ENCODE measurements at regions not wholly inside any gene's neighbourhood (a gene's known extent, or its start where the extent isn't known, plus 50 kb on each side); places are given as distances from the start of the nearest gene placed in this dataset.
A peak's percentile ranks its signal among the peaks of the same experiment; 100 is the strongest.
"Not testable (repeated sequence)": the region's sequence is repeated elsewhere in the genome, so short reads cannot be mapped to it uniquely, and the experiment has no call there.

GRCh38 chr11:38824573-38824972 lies 2226.5 kb upstream of the RAG2 start:
- Histone ChIP-seq H3K18ac (ENCODE audit: insufficient read length, low read depth, low read length) (no peak overlapping the region), H4K5ac (ENCODE audit: insufficient read length, low read depth, low read length) (no peak overlapping the region), H3K4ac (ENCODE audit: low read depth, low read length) (no peak overlapping the region), H3K79me1 (ENCODE audit: insufficient read depth, low read depth, low read length, poor library complexity, severe bottlenecking) (no peaks in the 10 kb centered on the region), H3K23me2 (ENCODE audit: insufficient read length, low read depth, low read length, poor library complexity, severe bottlenecking) (no peaks in the 10 kb centered on the region), H3K9ac (ENCODE audit: extremely low read depth, insufficient read length, low read length) (no peak overlapping the region), H2BK15ac (ENCODE audit: low read depth, low read length) (no peak overlapping the region), H3T11ph (ENCODE audit: low read length) (no peak overlapping the region), H4K91ac (ENCODE audit: insufficient read length, low read depth, low read length) (no peak overlapping the region), H3K56ac (ENCODE audit: insufficient read length, low read depth, low read length) (no peak overlapping the region), H2AFZ (ENCODE audit: low read length) (no peak overlapping the region), H3K4me1 (ENCODE audit: insufficient read depth, low read length) (no peaks in the 10 kb centered on the region), H2BK120ac (ENCODE audit: low read depth, low read length, poor library complexity, severe bottlenecking) (no peak overlapping the region), H3K23ac (ENCODE audit: insufficient read length, low read depth, low read length) (no peak overlapping the region), H2AK5ac (ENCODE audit: insufficient read length, low read length) (no peak overlapping the region), H3K27me3 (ENCODE audit: insufficient read depth, low read length) (no peaks in the 10 kb centered on the region), H2BK5ac (ENCODE audit: insufficient read length, low read length) (no peak overlapping the region), H2BK12ac (ENCODE audit: insufficient read length, low read depth, low read length) (no peak overlapping the region), H3K27ac (ENCODE audit: insufficient read length, low read depth, low read length) (no peak overlapping the region), H4K8ac (replicated peaks; ENCODE audit: insufficient read length, low read depth, low read length) (no peak overlapping the region), H2BK20ac (ENCODE audit: low read depth, low read length, poor library complexity, severe bottlenecking) (no peak overlapping the region), H3K14ac (ENCODE audit: insufficient read depth, low read length) (no peak overlapping the region), H4K20me1 (ENCODE audit: control insufficient read depth, insufficient read depth, insufficient read length) (no peaks in the 10 kb centered on the region), H3K9me3 (ENCODE audit: control insufficient read depth, low read depth, low read length) (no peaks in the 10 kb centered on the region), H3K79me2 (ENCODE audit: insufficient read depth, low read length) (no peaks in the 10 kb centered on the region), H3K4me2 (ENCODE audit: insufficient read depth, insufficient read length, low read length) (no peak overlapping the region)
- Mint-ChIP-seq H3K27ac (no peak overlapping the region), H3K4me3 (no peak overlapping the region), H3K27me3 (ENCODE audit: low read depth) (no peaks in the 10 kb centered on the region), H3K36me3 (ENCODE audit: insufficient read depth in 1 of 3, low read depth in 3 of 3) (peaks cover 19 to 40% (median 24%) of the 10 kb centered on the region in 3 experiments), H3K4me1 (no peaks in the 10 kb centered on the region), H3K9me3 (peaks cover 43 to 47% of the 10 kb centered on the region in 2 experiments)
- no CpG with 5 or more reads among the region's 3 CpGs for WGBS (ENCODE audit: extremely low coverage, insufficient read length, low lambda C conversion rate)
- DNase-seq = no peak
- TF ChIP-seq, protein P1, sequence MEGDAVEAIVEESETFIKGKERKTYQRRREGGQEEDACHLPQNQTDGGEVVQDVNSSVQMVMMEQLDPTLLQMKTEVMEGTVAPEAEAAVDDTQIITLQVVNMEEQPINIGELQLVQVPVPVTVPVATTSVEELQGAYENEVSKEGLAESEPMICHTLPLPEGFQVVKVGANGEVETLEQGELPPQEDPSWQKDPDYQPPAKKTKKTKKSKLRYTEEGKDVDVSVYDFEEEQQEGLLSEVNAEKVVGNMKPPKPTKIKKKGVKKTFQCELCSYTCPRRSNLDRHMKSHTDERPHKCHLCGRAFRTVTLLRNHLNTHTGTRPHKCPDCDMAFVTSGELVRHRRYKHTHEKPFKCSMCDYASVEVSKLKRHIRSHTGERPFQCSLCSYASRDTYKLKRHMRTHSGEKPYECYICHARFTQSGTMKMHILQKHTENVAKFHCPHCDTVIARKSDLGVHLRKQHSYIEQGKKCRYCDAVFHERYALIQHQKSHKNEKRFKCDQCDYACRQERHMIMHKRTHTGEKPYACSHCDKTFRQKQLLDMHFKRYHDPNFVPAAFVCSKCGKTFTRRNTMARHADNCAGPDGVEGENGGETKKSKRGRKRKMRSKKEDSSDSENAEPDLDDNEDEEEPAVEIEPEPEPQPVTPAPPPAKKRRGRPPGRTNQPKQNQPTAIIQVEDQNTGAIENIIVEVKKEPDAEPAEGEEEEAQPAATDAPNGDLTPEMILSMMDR (conservative IDR thresholded peaks at IDR 0.05) = peak; percentile 64

- not testable (repeated sequence) for H3K4me1 ChIP-seq (ENCODE audit: insufficient read depth, low read length); H4K5ac ChIP-seq (ENCODE audit: insufficient read length, low read depth, low read length); H4K91ac ChIP-seq (ENCODE audit: insufficient read length, low read depth, low read length); H2BK12ac ChIP-seq (ENCODE audit: insufficient read length, low read depth, low read length); H3K27me3 ChIP-seq (ENCODE audit: insufficient read depth, low read length); H3K23me2 ChIP-seq (ENCODE audit: insufficient read length, low read depth, low read length, poor library complexity, severe bottlenecking); H2BK20ac ChIP-seq (ENCODE audit: low read depth, low read length, poor library complexity, severe bottlenecking); H3K4me1 Mint-ChIP-seq; H3K79me1 ChIP-seq (ENCODE audit: insufficient read depth, low read depth, low read length, poor library complexity, severe bottlenecking); H3K4me2 ChIP-seq (ENCODE audit: insufficient read depth, insufficient read length, low read length); H3K4ac ChIP-seq (ENCODE audit: low read depth, low read length); H4K8ac ChIP-seq (replicated peaks; ENCODE audit: insufficient read length, low read depth, low read length); H3K23ac ChIP-seq (ENCODE audit: insufficient read length, low read depth, low read length); H2BK120ac ChIP-seq (ENCODE audit: low read depth, low read length, poor library complexity, severe bottlenecking); H4K20me1 ChIP-seq (ENCODE audit: control insufficient read depth, insufficient read depth, insufficient read length); H3K79me2 ChIP-seq (ENCODE audit: insufficient read depth, low read length); H3K9me3 ChIP-seq (ENCODE audit: control insufficient read depth, low read depth, low read length); H3K4me3 Mint-ChIP-seq; H2AFZ ChIP-seq (ENCODE audit: low read length); H2AK5ac ChIP-seq (ENCODE audit: insufficient read length, low read length); H3K27ac ChIP-seq (ENCODE audit: insufficient read length, low read depth, low read length); DNase-seq; H3K14ac ChIP-seq (ENCODE audit: insufficient read depth, low read length); H3T11ph ChIP-seq (ENCODE audit: low read length); H2BK15ac ChIP-seq (ENCODE audit: low read depth, low read length); H2BK5ac ChIP-seq (ENCODE audit: insufficient read length, low read length); H3K18ac ChIP-seq (ENCODE audit: insufficient read length, low read depth, low read length); H3K56ac ChIP-seq (ENCODE audit: insufficient read length, low read depth, low read length); H3K27me3 Mint-ChIP-seq (ENCODE audit: low read depth); H3K9ac ChIP-seq (ENCODE audit: extremely low read depth, insufficient read length, low read length)
- H3K36me3 Mint-ChIP-seq (ENCODE audit: insufficient read depth in 1 of 3, low read depth in 3 of 3) = peaks cover 6 to 18% (median 8%) of the 10 kb centered on the region in 3 experiments; a peak in 5 of 7 replicates
- peaks cover 17 to 23% of the 10 kb centered on the region in 2 experiments for H3K9me3 Mint-ChIP-seq
- no CpG with 5 or more reads among the region's 9 CpGs for WGBS (ENCODE audit: extremely low coverage, insufficient read length, low lambda C conversion rate)
- H3K27ac Mint-ChIP-seq = peak overlapping the region in 1 of 3 experiments; percentile 82; a peak in 1 of 7 replicates
Observed at GRCh38 chr11:38821786-38822185, 2223.8 kb upstream of the RAG2 start.
